ENCODE measurements at regions not wholly inside any gene's neighbourhood (a gene's known extent, or its start where the extent isn't known, plus 50 kb on each side); places are given as distances from the start of the nearest gene placed in this dataset.

- TF ChIP-seq POLR2AphosphoS5 (IDR thresholded peaks at IDR 0.05) (no peak), EP300 (IDR thresholded peaks at IDR 0.05) (no peak), CTCF (IDR thresholded peaks at IDR 0.05) (no peak), POLR2A (IDR thresholded peaks at IDR 0.05) (no peak)
- WGBS, result 62% methylated on average over 4 of the region's 4 CpGs
- H3K27me3 ChIP-seq, result no peaks in the 10 kb centered on the region
- no peaks in the 10 kb centered on the region for H3K36me3 ChIP-seq
- no peak for DNase-seq (ENCODE audit: low spot score in 2 of 2)
- no peaks in the 10 kb centered on the region for H3K9me3 ChIP-seq
- H3K27ac ChIP-seq, result no peak overlapping the region
- no peaks in the 10 kb centered on the region for H3K4me1 ChIP-seq
- no peak overlapping the region for H3K4me3 ChIP-seq
These were observed 94.9 kb downstream of the RND3 start for GRCh38 chr2:150392614-150393013.

GRCh38 chr2:150391779-150392178, 95.7 kb downstream of the RND3 start:
- no peaks in the 10 kb centered on the region for H3K9me3 ChIP-seq
- no peak overlapping the region for H3K27ac ChIP-seq
- no peak overlapping the region for H3K4me3 ChIP-seq
- H3K4me1 ChIP-seq, result no peaks in the 10 kb centered on the region
- no peak for DNase-seq (ENCODE audit: low spot score in 2 of 2)
- H3K27me3 ChIP-seq, result no peaks in the 10 kb centered on the region
- TF ChIP-seq POLR2A (IDR thresholded peaks at IDR 0.05) (no peak), CTCF (IDR thresholded peaks at IDR 0.05) (no peak), POLR2AphosphoS5 (IDR thresholded peaks at IDR 0.05) (no peak), EP300 (IDR thresholded peaks at IDR 0.05) (no peak)
- no peaks in the 10 kb centered on the region for H3K36me3 ChIP-seq

- H3K4me3 ChIP-seq, result no peak overlapping the region
- no peaks in the 10 kb centered on the region for H3K9me3 ChIP-seq
- no peaks in the 10 kb centered on the region for H3K4me1 ChIP-seq
- no peaks in the 10 kb centered on the region for H3K27me3 ChIP-seq
- WGBS, result 59% methylated on average over 2 of the region's 2 CpGs
- H3K36me3 ChIP-seq, result no peaks in the 10 kb centered on the region
- no peak overlapping the region for H3K27ac ChIP-seq
- TF ChIP-seq POLR2AphosphoS5 (IDR thresholded peaks at IDR 0.05) (no peak), POLR2A (IDR thresholded peaks at IDR 0.05) (no peak), CTCF (IDR thresholded peaks at IDR 0.05) (no peak), EP300 (IDR thresholded peaks at IDR 0.05) (no peak)
- DNase-seq (ENCODE audit: low spot score in 2 of 2), result no peak
These were observed 98.0 kb downstream of the RND3 start for GRCh38 chr2:150389447-150389846.

- no peaks in the 10 kb centered on the region for H3K9me3 ChIP-seq
- WGBS, result 75% methylated on average over 2 of the region's 2 CpGs
- H3K27me3 ChIP-seq, result no peaks in the 10 kb centered on the region
- no peaks in the 10 kb centered on the region for H3K4me1 ChIP-seq
- H3K27ac ChIP-seq, result no peak overlapping the region
- TF ChIP-seq CTCF (IDR thresholded peaks at IDR 0.05), result no peak
- no peak for TF ChIP-seq POLR2AphosphoS5 (IDR thresholded peaks at IDR 0.05)
- TF ChIP-seq POLR2A (IDR thresholded peaks at IDR 0.05), result no peak
- no peak for TF ChIP-seq EP300 (IDR thresholded peaks at IDR 0.05)
- H3K36me3 ChIP-seq, result no peaks in the 10 kb centered on the region
- no peak overlapping the region for H3K4me3 ChIP-seq
- DNase-seq (ENCODE audit: low spot score in 2 of 2), result no peak
These were observed 99.2 kb downstream of the RND3 start for GRCh38 chr2:150388289-150388625.

- no peak overlapping the region for H3K27ac ChIP-seq
- H3K27me3 ChIP-seq, result no peaks in the 10 kb centered on the region
- no peak for DNase-seq (ENCODE audit: low spot score in 2 of 2)
- H3K4me1 ChIP-seq, result no peaks in the 10 kb centered on the region
- no peaks in the 10 kb centered on the region for H3K36me3 ChIP-seq
- WGBS, result 81% methylated on average over 2 of the region's 4 CpGs
- no peaks in the 10 kb centered on the region for H3K9me3 ChIP-seq
- H3K4me3 ChIP-seq, result no peak overlapping the region
- TF ChIP-seq CTCF (IDR thresholded peaks at IDR 0.05) (no peak), EP300 (IDR thresholded peaks at IDR 0.05) (no peak), POLR2AphosphoS5 (IDR thresholded peaks at IDR 0.05) (no peak), POLR2A (IDR thresholded peaks at IDR 0.05) (no peak)
These were observed 99.7 kb downstream of the RND3 start for GRCh38 chr2:150387586-150388288.

All from suprapubic skin (tissue), 4 donors.